HG02970 (cell line): ENCODE measurements at regions not wholly inside any gene's neighbourhood (a gene's known extent, or its start where the extent isn't known, plus 50 kb on each side); places are given as distances from the start of the nearest gene placed in this dataset.

ENCODE experiments used
- ATAC-seq: cut with Tn5 transposase; IDR thresholded peaks from one replicate; pipeline ENCODE4 v1.9.1; 2021; ENCODE audit warnings: mild to moderate bottlenecking, moderate library complexity, moderate number of reproducible peaks; ENCODE audit not compliant: unreplicated experiment, low FRiP score

DNA sequence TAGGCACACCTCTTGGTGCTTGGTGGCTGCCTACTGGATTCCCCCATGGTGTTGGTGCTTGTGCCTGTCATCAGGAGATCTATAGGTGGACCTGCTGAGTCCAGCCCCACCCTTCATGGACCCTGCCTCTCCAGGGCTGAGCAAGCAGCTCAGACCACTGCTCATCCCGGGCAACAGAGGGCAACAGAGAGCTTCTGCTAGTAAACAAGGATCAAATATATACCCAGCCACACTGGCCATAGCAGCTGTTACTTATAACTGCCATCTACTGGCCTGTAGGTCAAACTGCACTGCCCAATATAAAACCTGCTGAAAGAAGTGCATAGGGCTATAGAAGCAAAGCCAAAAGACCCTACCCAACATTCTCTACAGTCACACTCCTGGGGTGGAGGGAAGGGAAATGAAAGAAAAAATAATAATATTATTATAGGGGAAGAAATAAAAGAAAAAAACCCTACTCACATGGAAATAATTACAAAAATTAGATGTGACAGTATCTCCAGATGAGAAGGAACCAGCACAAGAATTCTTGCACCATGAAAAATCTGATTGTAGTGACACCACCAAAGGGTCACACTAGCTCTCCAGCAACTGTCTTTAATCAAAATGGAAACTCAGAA, 54.9 kb upstream of the ZNF800 start:
- peak; percentile 100 for ATAC-seq

DNA sequence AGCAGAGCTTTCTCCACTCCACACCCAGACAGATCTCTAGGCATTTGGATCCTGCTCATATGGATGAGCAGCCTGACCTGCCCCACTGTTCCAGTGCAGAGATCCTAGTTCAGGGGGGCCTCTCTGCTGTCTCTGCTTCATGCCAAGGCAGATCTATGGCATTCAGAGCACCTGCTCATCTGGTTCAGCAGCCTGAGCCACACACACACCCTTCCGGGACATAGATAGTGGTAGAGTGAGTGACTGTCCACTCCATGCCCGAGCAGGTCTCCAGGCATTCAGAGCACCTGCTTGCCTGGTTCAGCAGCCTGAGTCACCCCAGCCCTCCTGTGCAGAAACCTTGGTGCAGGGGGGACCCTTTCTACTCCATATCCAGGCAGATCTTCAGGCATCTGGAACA, 54.3 kb upstream of the ZNF800 start:
- ATAC-seq, result no peak
